GM12872 (cell line): ENCODE measurements at regions not wholly inside any gene's neighbourhood (a gene's known extent, or its start where the extent isn't known, plus 50 kb on each side); places are given as distances from the start of the nearest gene placed in this dataset.

Experiments used
- TF ChIP-seq, protein P1 (sequence below): IDR thresholded peaks from 3 replicates; pipeline ENCODE4 v1.5.1; 2011; ENCODE audit warnings: low read depth, mild to moderate bottlenecking, low read length, moderate library complexity; ENCODE audit not compliant: insufficient read depth

DNA sequence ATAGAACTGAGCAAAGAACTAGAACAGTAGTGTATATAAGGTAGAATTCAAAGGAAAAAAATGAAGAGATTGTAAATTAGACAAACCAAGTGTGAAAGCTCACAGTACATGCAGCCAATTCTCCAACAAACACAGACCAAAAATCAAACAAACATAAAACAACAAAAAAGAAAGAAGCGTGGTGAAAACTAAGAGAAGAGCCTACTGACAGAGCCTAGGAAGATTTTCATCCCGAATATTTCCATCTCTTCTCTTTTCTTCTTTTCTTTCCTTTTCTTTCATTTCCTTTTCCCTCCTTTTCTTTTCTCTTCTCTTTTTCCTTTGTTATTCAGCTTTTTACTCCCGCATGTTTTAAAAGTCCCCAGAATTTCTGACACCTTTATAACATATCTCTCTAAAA is 1103.6 kb downstream of the CDH8 start:
- TF ChIP-seq, protein P1, sequence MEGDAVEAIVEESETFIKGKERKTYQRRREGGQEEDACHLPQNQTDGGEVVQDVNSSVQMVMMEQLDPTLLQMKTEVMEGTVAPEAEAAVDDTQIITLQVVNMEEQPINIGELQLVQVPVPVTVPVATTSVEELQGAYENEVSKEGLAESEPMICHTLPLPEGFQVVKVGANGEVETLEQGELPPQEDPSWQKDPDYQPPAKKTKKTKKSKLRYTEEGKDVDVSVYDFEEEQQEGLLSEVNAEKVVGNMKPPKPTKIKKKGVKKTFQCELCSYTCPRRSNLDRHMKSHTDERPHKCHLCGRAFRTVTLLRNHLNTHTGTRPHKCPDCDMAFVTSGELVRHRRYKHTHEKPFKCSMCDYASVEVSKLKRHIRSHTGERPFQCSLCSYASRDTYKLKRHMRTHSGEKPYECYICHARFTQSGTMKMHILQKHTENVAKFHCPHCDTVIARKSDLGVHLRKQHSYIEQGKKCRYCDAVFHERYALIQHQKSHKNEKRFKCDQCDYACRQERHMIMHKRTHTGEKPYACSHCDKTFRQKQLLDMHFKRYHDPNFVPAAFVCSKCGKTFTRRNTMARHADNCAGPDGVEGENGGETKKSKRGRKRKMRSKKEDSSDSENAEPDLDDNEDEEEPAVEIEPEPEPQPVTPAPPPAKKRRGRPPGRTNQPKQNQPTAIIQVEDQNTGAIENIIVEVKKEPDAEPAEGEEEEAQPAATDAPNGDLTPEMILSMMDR: no peak

DNA sequence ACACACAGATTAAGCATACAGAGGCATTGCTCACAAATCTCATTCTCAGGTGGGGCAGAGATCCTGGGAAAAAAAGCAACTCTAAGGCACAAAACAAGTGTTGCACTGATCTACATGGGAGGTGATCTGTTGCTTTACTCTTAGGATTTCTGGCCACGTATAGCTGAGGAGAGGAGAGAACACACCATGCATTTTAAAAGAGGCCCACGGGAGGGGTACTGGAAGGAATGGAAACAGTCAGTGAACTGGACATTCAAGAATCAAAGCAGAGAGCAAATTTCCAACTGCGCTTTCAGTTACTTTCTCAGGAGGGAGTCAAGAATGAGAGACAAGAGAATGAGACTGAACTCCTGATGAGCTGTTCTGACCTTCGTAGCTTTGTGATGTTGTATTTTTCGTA is 1105.9 kb downstream of the CDH8 start:
- TF ChIP-seq, protein P1: no peak

DNA sequence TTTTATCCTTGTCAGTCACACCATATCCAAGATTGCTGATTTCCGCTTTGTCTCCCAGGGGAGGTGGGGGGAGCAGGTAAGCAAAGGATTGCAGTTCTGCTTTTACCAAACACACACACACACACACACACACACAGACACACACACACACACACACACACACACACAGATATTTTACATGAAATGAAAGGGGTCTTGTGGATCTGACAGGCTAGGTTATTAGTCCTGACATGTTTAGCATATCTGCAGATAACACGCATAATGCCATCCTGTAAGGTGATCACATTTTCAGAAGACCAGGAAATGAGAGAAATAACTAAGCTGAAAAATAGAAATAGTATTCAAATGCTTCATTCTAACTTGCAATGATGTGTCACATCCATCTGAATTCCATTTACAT is 1113.3 kb downstream of the CDH8 start:
- TF ChIP-seq, protein P1: no peak

DNA sequence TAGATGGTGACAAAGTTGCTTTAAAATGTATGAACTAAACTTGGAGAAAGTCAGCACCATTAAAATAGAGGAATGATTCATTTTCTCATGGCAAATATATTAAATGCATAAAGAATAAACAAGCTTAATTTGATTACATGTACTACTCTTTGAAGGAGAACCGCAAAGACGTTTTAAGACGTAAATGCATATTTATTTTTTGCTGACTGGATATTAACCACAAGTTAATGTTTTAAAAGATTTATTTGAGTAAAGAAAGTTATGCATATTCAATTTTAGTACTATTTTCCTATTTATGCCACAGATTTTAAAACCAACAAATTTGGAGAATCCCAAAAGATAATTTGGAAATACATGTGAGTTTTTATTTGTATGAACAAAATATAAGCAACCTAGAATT is 1121.9 kb downstream of the CDH8 start:
- TF ChIP-seq, protein P1: no peak

DNA sequence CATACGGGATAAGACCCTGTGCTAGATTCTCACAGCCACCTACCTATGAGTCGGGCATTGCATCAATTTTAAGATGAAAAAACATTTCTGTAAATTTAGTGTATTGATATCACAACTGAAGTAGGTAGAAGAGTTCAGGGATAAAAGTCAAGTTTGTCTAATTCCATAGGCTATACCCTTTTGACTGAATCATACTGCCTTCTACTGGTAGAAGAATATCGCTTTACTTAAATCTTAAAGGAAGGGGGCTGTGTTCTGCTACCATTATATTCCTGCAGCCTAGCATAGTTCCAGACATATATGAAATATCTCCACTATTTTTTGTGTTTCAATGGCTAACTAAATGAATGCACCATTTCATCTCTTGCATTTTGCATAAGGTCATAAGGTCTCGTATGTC is 1128.6 kb downstream of the CDH8 start:
- TF ChIP-seq, protein P1: no peak

DNA sequence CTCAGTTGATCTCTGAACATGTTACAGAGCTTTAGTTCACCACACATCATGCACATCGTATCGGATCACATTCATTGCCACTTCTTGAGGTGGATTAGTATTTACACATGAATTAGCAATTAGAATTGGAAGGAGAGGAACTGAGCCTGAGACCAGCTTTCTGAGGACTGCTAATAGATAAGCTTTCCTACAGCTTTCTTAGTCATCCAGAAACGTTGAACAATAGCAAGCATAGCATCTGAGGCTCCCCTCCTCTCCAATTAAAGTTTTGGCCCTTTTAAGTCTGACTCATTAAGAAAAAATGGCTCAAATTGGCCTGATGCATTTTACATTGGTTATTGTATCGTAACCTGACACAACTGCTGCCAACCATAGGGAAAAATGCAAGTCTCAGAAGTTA is 1130.4 kb downstream of the CDH8 start:
- TF ChIP-seq, protein P1: no peak

DNA sequence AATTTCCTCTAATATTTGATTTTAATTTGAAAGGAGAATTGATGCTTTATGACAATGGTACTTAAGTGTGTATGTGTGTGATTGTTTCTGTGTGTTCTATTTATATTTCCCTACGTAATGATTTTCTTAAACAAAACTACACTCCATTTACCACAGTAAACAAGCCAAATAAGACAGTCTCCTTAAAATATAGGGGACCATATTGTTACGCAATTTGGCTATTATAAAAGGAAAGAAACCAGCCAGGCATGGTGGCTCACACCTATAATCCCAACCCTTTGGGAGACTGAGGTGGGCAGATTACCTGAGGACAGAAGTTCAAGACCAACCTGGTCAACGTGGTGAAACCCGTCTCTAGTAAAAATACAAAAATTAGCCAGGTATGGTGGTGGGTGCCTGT is 1134.1 kb downstream of the CDH8 start:
- TF ChIP-seq, protein P1: no peak

DNA sequence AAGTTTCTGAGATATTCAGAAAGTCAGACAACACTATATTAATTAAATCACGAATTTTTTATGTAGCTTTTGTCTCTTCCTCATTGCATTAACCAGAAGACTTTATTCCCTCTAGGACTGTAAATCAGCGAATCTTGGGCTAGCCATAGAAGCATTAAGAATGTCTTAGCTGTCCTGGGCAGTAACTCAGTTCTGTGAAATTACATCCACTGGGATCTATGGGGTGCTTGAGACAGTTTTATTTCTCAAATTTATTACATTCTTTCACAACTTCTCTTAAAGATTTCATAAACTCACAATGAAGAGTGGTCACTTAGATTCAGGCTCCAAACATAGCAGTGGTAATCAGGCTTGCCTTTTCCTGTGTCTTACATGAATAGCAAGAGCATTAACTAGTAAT is 1153.4 kb downstream of the CDH8 start:
- TF ChIP-seq, protein P1: no peak
